ENCODE measurements at regions not wholly inside any gene's neighbourhood (a gene's known extent, or its start where the extent isn't known, plus 50 kb on each side); places are given as distances from the start of the nearest gene placed in this dataset.
"Not testable (repeated sequence)": the region's sequence is repeated elsewhere in the genome, so short reads cannot be mapped to it uniquely, and the experiment has no call there.

GRCh38 chr6:130643361-130643760 lies 183.8 kb upstream of the SMLR1 start:
- DNase-seq, result no peak
- H3K27me3 Mint-ChIP-seq (ENCODE audit: insufficient read depth), result no peaks in the 10 kb centered on the region; the same call in 1 of the 2 replicates

GRCh38 chr6:130644175-130644574 lies 183.0 kb upstream of the SMLR1 start:
- Mint-ChIP-seq H3K36me3 (ENCODE audit: low read depth) (peaks cover 19% of the 10 kb centered on the region), H3K4me3 (no peak overlapping the region), H3K27ac (no peak overlapping the region)

More at GRCh38 chr6:130643361-130643760, 183.8 kb upstream of the SMLR1 start:
- no peak overlapping the region for H3K4me3 Mint-ChIP-seq
- H3K9me3 Mint-ChIP-seq, result peaks cover 24% of the 10 kb centered on the region
- TF ChIP-seq CTCF (IDR thresholded peaks at IDR 0.05), result no peak
- H3K4me1 Mint-ChIP-seq (ENCODE audit: low read depth), result peaks cover 28% of the 10 kb centered on the region
- no peak overlapping the region for H3K27ac Mint-ChIP-seq
- peaks cover 27% of the 10 kb centered on the region for H3K36me3 Mint-ChIP-seq (ENCODE audit: low read depth)

GRCh38 chr6:130644769-130645168 lies 182.4 kb upstream of the SMLR1 start:
- DNase-seq; H3K4me3 Mint-ChIP-seq; H3K27me3 Mint-ChIP-seq (ENCODE audit: insufficient read depth); H3K27ac Mint-ChIP-seq: not testable (repeated sequence)
- peaks cover 15% of the 10 kb centered on the region for H3K9me3 Mint-ChIP-seq
- H3K36me3 Mint-ChIP-seq (ENCODE audit: low read depth), result peaks cover 16% of the 10 kb centered on the region
- H3K4me1 Mint-ChIP-seq (ENCODE audit: low read depth), result peaks cover 28% of the 10 kb centered on the region

More at GRCh38 chr6:130644175-130644574, 183.0 kb upstream of the SMLR1 start:
- DNase-seq, result no peak
- H3K9me3 Mint-ChIP-seq, result peaks cover 17% of the 10 kb centered on the region
- no peaks in the 10 kb centered on the region; the same call in 1 of the 2 replicates for H3K27me3 Mint-ChIP-seq (ENCODE audit: insufficient read depth)
- peaks cover 28% of the 10 kb centered on the region for H3K4me1 Mint-ChIP-seq (ENCODE audit: low read depth)
- TF ChIP-seq CTCF (IDR thresholded peaks at IDR 0.05), result no peak

- Mint-ChIP-seq H3K36me3 (ENCODE audit: low read depth) (peaks cover 25% of the 10 kb centered on the region), H3K27me3 (ENCODE audit: insufficient read depth) (peaks cover 1% of the 10 kb centered on the region; the same call in 1 of the 2 replicates), H3K4me3 (no peak overlapping the region), H3K9me3 (peaks cover 15% of the 10 kb centered on the region), H3K27ac (0 out of 2 replicates have a peak overlapping the region, but pooled peaks have one; percentile 8), H3K4me1 (ENCODE audit: low read depth) (peaks cover 29% of the 10 kb centered on the region)
- no peak for DNase-seq
- TF ChIP-seq CTCF (IDR thresholded peaks at IDR 0.05), result no peak
These were observed 180.0 kb upstream of the SMLR1 start for GRCh38 chr6:130647246-130647645.

GRCh38 chr6:130655586-130655985 lies 171.6 kb upstream of the SMLR1 start:
- DNase-seq, result peak; percentile 63
- TF ChIP-seq CTCF (IDR thresholded peaks at IDR 0.05), result no peak
- H3K4me3 Mint-ChIP-seq, result peak overlapping the region; percentile 16; the same call in 1 of the 2 replicates
- peaks cover 55% of the 10 kb centered on the region for H3K4me1 Mint-ChIP-seq (ENCODE audit: low read depth)
- H3K36me3 Mint-ChIP-seq (ENCODE audit: low read depth), result peaks cover 10% of the 10 kb centered on the region
- peaks cover 1% of the 10 kb centered on the region for H3K27me3 Mint-ChIP-seq (ENCODE audit: insufficient read depth)
- no peaks in the 10 kb centered on the region for H3K9me3 Mint-ChIP-seq
- H3K27ac Mint-ChIP-seq, result peak overlapping the region; percentile 52

GRCh38 chr6:130661077-130661476 lies 166.1 kb upstream of the SMLR1 start:
- Mint-ChIP-seq H3K4me3 (no peak overlapping the region), H3K27ac (no peak overlapping the region), H3K36me3 (ENCODE audit: low read depth) (no peaks in the 10 kb centered on the region; the same call in 1 of the 2 replicates), H3K27me3 (ENCODE audit: insufficient read depth) (peaks cover 1% of the 10 kb centered on the region), H3K4me1 (ENCODE audit: low read depth) (peaks cover 23% of the 10 kb centered on the region), H3K9me3 (no peaks in the 10 kb centered on the region)
- no peak for TF ChIP-seq CTCF (IDR thresholded peaks at IDR 0.05)
- DNase-seq, result no peak
